Calu3 (cell line): ENCODE measurements at regions not wholly inside any gene's neighbourhood (a gene's known extent, or its start where the extent isn't known, plus 50 kb on each side); places are given as distances from the start of the nearest gene placed in this dataset.

Source experiments
- BruUV-seq: library from RNA; stranded (reverse); fragments of 400-500 nt; replicated peaks from 2 replicates; lab custom pipeline; 2021; lab: Mats Ljungman, UMichigan
- CTCF ChIA-PET: fragments of 300-600 bp; sonication (Branson Sonifier 250); formaldehyde crosslinking; loops from one replicate; lab custom pipeline; 2022; ENCODE audit warnings: antibody characterized with exemption; lab: Charles Lee
- DNase-seq: peaks from one replicate; pipeline ENCODE4 v3.0.0; 2022
- H3K27ac Mint-ChIP-seq: one replicate; pipeline ENCODE4 v1.8.0; 2022; ENCODE audit warnings: mixed read lengths; ENCODE audit not compliant: unreplicated experiment
- H3K27me3 Mint-ChIP-seq: one replicate; pipeline ENCODE4 v1.8.0; 2022; ENCODE audit warnings: mixed read lengths; ENCODE audit not compliant: unreplicated experiment
- H3K36me3 Mint-ChIP-seq: one replicate; pipeline ENCODE4 v1.8.0; 2022; ENCODE audit warnings: mild to moderate bottlenecking, moderate library complexity, mixed read lengths; ENCODE audit not compliant: insufficient read depth, unreplicated experiment
- H3K4me1 Mint-ChIP-seq: one replicate; pipeline ENCODE4 v1.8.0; 2022; ENCODE audit warnings: mild to moderate bottlenecking, low read depth, mixed read lengths; ENCODE audit not compliant: unreplicated experiment
- H3K4me3 Mint-ChIP-seq: one replicate; pipeline ENCODE4 v1.8.0; 2022; ENCODE audit warnings: mild to moderate bottlenecking, low read depth, moderate library complexity, mixed read lengths; ENCODE audit not compliant: unreplicated experiment
- H3K9me3 Mint-ChIP-seq: one replicate; pipeline ENCODE4 v1.8.0; 2022; ENCODE audit warnings: low read depth, mixed read lengths; ENCODE audit not compliant: unreplicated experiment
- intact Hi-C: fragments of 100-400 bp; cut with micrococcal nuclease; formaldehyde crosslinking; loops from one replicate; pipeline ENCODE4 v1.10.0; 2022; ENCODE audit not compliant: unreplicated experiment
- TF ChIP-seq, protein P1 (sequence below): fragments of 200-600 bp; IDR thresholded peaks from one replicate; pipeline ENCODE4 v1.8.0; 2022; ENCODE audit warnings: antibody characterized with exemption; ENCODE audit not compliant: unreplicated experiment

DNA sequence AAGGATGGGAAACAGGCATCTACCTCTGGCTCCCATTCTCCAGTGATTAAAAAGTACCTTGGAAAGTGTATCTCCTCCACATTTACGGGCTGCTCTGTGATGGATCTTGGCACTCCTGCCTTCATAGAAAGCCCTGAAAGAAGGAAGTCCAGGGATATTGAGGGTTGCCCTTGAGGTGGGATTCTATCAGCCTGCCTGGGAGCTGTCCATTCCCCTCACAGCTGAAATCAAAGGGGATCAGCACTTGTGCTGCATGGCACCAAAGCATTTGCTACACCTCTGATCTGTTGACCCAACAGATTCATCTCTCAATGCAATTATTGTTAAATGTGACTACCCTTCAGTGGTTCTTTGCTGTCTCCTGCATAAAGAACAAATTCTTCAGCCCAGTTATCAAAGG, 442.0 kb upstream of the RUNX1 start:
- TF ChIP-seq, protein P1, sequence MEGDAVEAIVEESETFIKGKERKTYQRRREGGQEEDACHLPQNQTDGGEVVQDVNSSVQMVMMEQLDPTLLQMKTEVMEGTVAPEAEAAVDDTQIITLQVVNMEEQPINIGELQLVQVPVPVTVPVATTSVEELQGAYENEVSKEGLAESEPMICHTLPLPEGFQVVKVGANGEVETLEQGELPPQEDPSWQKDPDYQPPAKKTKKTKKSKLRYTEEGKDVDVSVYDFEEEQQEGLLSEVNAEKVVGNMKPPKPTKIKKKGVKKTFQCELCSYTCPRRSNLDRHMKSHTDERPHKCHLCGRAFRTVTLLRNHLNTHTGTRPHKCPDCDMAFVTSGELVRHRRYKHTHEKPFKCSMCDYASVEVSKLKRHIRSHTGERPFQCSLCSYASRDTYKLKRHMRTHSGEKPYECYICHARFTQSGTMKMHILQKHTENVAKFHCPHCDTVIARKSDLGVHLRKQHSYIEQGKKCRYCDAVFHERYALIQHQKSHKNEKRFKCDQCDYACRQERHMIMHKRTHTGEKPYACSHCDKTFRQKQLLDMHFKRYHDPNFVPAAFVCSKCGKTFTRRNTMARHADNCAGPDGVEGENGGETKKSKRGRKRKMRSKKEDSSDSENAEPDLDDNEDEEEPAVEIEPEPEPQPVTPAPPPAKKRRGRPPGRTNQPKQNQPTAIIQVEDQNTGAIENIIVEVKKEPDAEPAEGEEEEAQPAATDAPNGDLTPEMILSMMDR, result no peak
- DNase-seq, result no peak
- Mint-ChIP-seq H3K4me1 (no peaks in the 10 kb centered on the region), H3K9me3 (no peaks in the 10 kb centered on the region), H3K36me3 (no peaks in the 10 kb centered on the region), H3K27me3 (no peaks in the 10 kb centered on the region), H3K4me3 (no peak overlapping the region), H3K27ac (no peak overlapping the region)
- intact Hi-C loops, result no loop called here
- CTCF ChIA-PET, result no interaction called here
- BruUV-seq, result no TSS peak

DNA sequence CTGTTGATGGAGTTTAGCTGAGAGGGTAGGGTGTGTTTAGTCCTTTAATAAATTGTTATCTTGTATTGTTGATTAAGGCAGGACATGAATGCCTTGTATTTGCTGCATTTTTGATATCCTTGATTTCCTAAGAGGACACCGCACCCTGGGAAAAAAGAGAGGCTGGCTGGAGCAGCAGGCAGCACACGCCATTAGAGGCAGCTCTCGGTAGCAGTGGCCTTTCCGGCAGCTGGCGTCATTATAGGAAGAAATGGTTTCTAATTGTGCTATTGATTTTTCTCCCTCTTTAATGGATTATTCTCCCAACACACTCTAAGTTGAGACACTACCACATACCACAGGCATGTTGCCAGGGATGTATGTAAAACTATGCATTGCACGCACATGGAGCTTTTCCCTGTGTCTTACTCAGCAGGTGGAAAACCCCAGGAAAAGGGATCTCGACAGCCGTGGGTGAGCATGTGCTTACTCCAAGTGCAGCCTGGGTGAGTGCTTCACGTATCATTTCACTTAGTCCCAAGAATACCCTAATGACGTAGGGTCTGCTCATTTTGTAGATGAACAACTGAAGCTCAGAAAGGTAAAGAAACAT, 440.4 kb upstream of the RUNX1 start:
- no TSS peak for BruUV-seq
- intact Hi-C loops, result no loop called here
- TF ChIP-seq, protein P1, result no peak
- Mint-ChIP-seq H3K36me3 (no peaks in the 10 kb centered on the region), H3K4me3 (no peak overlapping the region), H3K9me3 (no peaks in the 10 kb centered on the region), H3K27me3 (peaks cover 3% of the 10 kb centered on the region), H3K4me1 (no peaks in the 10 kb centered on the region), H3K27ac (no peak overlapping the region)
- CTCF ChIA-PET, result no interaction called here
- DNase-seq, result no peak

DNA sequence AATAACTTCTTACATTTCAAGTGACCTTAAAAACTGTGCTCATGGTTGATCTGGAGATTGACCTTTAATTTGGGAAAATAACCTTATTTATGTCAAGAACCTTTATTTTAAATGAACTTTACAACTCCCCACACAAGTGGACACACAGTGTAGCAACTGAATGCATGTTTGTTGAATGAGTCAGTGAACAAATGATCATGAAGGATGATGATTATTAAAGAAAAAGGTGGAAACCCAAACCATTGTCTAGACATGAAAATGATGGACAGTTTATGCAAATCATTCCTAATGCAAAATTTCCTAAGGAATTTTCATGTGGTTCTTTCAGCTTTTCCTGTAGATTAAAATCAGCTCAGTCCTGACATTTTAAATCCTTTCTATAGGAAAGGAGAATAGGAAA, 439.8 kb upstream of the RUNX1 start:
- Mint-ChIP-seq H3K4me1 (no peaks in the 10 kb centered on the region), H3K9me3 (no peaks in the 10 kb centered on the region), H3K4me3 (no peak overlapping the region), H3K27ac (no peak overlapping the region), H3K27me3 (peaks cover 9% of the 10 kb centered on the region), H3K36me3 (no peaks in the 10 kb centered on the region)
- no peak for DNase-seq
- no TSS peak for BruUV-seq
- TF ChIP-seq, protein P1, result no peak
- CTCF ChIA-PET, result no interaction called here
- intact Hi-C loops, result no loop called here

DNA sequence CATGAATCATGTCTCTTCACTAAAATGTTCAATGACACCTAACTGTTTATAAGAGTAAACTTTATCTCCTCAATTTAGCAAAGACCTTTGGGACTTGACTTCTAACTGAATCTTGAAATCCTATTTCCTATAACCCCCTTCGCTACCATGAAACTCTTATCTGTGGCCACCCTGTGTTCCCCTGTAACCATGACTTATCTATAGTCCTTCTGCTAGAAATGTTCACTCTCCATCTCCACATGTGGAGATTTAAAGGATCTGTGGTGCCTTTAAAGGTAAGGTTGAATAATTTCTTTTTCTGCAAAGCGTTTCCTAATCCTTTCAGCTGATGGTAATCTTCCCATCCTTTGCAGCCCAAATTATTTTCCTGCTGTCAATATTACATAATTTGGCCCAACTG, 436.3 kb upstream of the RUNX1 start:
- Mint-ChIP-seq H3K4me1 (no peaks in the 10 kb centered on the region), H3K36me3 (no peaks in the 10 kb centered on the region), H3K27ac (no peak overlapping the region), H3K9me3 (no peaks in the 10 kb centered on the region), H3K27me3 (peaks cover 12% of the 10 kb centered on the region), H3K4me3 (no peak overlapping the region)
- intact Hi-C loops, result no loop called here
- TF ChIP-seq, protein P1, result no peak
- CTCF ChIA-PET, result no interaction called here
- BruUV-seq, result no TSS peak
- DNase-seq, result no peak
